ENCODE measurements at regions not wholly inside any gene's neighbourhood (a gene's known extent, or its start where the extent isn't known, plus 50 kb on each side); places are given as distances from the start of the nearest gene placed in this dataset.

DNA sequence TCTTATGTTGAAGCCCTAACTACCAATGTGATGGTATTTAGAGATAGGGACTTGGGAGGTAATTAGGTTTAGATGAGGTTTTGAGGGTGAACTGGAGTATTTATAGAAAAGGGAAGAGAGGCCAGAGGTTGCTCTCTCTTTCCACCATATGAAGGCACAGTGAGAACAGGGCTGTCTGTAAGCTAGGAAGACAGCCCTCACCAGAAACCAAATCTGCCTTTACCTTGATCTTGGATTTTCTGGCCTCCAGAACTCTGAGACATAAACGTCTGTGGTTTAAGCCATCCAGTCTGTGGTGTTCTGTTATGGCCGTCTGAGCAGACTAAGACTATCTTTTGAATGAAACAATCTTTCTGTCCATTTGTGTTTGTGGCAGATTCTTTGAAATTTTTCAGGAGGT is 223.7 kb downstream of the PDHA2 start:
- TF ChIP-seq YY1 (IDR thresholded peaks at IDR 0.05; ENCODE audit: insufficient read depth, insufficient read length) (no peak), SUZ12 (IDR thresholded peaks at IDR 0.05; ENCODE audit: extremely low read depth, insufficient read depth, insufficient read length) (no peak)
